H9 (cell line): ENCODE measurements at regions not wholly inside any gene's neighbourhood (a gene's known extent, or its start where the extent isn't known, plus 50 kb on each side); places are given as distances from the start of the nearest gene placed in this dataset.

Experiments
- DNase-seq: peaks from one replicate; pipeline ENCODE4 v3.0.0-alpha.2; 2017
- H2AFZ ChIP-seq: one replicate; pipeline ENCODE4 v1.6.1; 2013; ENCODE audit warnings: mild to moderate bottlenecking, low read length, control low read depth, moderate library complexity
- H2AK5ac ChIP-seq: 2 replicates; pipeline ENCODE4 v1.6.1; 2013; ENCODE audit warnings: low read length, control low read depth, mixed read lengths; ENCODE audit not compliant: insufficient read length
- H2BK120ac ChIP-seq: one replicate; pipeline ENCODE4 v1.6.1; 2013; ENCODE audit warnings: low read depth, mild to moderate bottlenecking, low read length, control low read depth, inconsistent platforms; ENCODE audit not compliant: poor library complexity, severe bottlenecking
- H2BK12ac ChIP-seq: 2 replicates; pipeline ENCODE4 v1.6.1; 2013; ENCODE audit warnings: low read length, control low read depth, mixed read lengths, low read depth; ENCODE audit not compliant: insufficient read length
- H2BK15ac ChIP-seq: 2 replicates; pipeline ENCODE4 v1.6.1; 2013; ENCODE audit warnings: low read depth, low read length, control low read depth
- H2BK20ac ChIP-seq: one replicate; pipeline ENCODE4 v1.6.1; 2013; ENCODE audit warnings: low read depth, mild to moderate bottlenecking, low read length, control low read depth, inconsistent platforms; ENCODE audit not compliant: poor library complexity, severe bottlenecking
- H2BK5ac ChIP-seq: 2 replicates; pipeline ENCODE4 v1.6.1; 2013; ENCODE audit warnings: low read length, control low read depth, mixed read lengths; ENCODE audit not compliant: insufficient read length
- H3K14ac ChIP-seq: 2 replicates; pipeline ENCODE4 v1.6.1; 2013; ENCODE audit warnings: low read length, control low read depth; ENCODE audit not compliant: insufficient read depth
- H3K18ac ChIP-seq: 2 replicates; pipeline ENCODE4 v1.6.1; 2013; ENCODE audit warnings: low read depth, mild to moderate bottlenecking, mixed read lengths, low read length, control low read depth; ENCODE audit not compliant: insufficient read length
- H3K23ac ChIP-seq: 2 replicates; pipeline ENCODE4 v1.6.1; 2013; ENCODE audit warnings: low read length, control low read depth, mixed read lengths, low read depth; ENCODE audit not compliant: insufficient read length
- H3K23me2 ChIP-seq: 2 replicates; pipeline ENCODE4 v1.6.1; 2013; ENCODE audit warnings: low read depth, mild to moderate bottlenecking, mixed read lengths, low read length, control low read depth; ENCODE audit not compliant: insufficient read length, poor library complexity, severe bottlenecking
- H3K27ac ChIP-seq: 2 replicates; pipeline ENCODE4 v1.5.1; 2013; ENCODE audit warnings: low read length, control low read depth, mixed read lengths, low read depth; ENCODE audit not compliant: insufficient read length
- H3K27me3 ChIP-seq: 2 replicates; pipeline ENCODE4 v1.6.1; 2013; ENCODE audit warnings: low read length, control low read depth, inconsistent platforms; ENCODE audit not compliant: insufficient read depth
- H3K4ac ChIP-seq: 2 replicates; pipeline ENCODE4 v1.6.1; 2013; ENCODE audit warnings: low read depth, mild to moderate bottlenecking, control low read depth, inconsistent platforms, low read length, moderate library complexity
- H3K4me1 ChIP-seq: 2 replicates; pipeline ENCODE4 v1.6.1; 2013; ENCODE audit warnings: low read length, control low read depth, inconsistent platforms; ENCODE audit not compliant: insufficient read depth
- H3K4me2 ChIP-seq: 2 replicates; pipeline ENCODE4 v1.6.1; 2013; ENCODE audit warnings: low read length, control low read depth, mixed read lengths; ENCODE audit not compliant: insufficient read length, insufficient read depth
- H3K56ac ChIP-seq: 2 replicates; pipeline ENCODE4 v1.6.1; 2013; ENCODE audit warnings: low read depth, mild to moderate bottlenecking, mixed read lengths, low read length, control low read depth; ENCODE audit not compliant: insufficient read length
- H3K79me1 ChIP-seq: 2 replicates; pipeline ENCODE4 v1.6.1; 2013; ENCODE audit warnings: low read depth, mild to moderate bottlenecking, moderate library complexity, low read length, control low read depth, inconsistent platforms; ENCODE audit not compliant: insufficient read depth, poor library complexity, severe bottlenecking
- H3K79me2 ChIP-seq: 2 replicates; pipeline ENCODE4 v1.6.1; 2013; ENCODE audit warnings: low read length, control low read depth, inconsistent platforms; ENCODE audit not compliant: insufficient read depth
- H3K9ac ChIP-seq: 2 replicates; pipeline ENCODE4 v1.6.1; 2013; ENCODE audit warnings: low read length, control low read depth, mixed read lengths; ENCODE audit not compliant: insufficient read length; ENCODE audit errors: extremely low read depth
- H3K9me3 ChIP-seq: one replicate; pipeline ENCODE4 v1.6.1; 2013; ENCODE audit warnings: low read depth, low read length, inconsistent platforms; ENCODE audit not compliant: control insufficient read depth
- H3T11ph ChIP-seq: one replicate; pipeline ENCODE4 v1.6.1; 2013; ENCODE audit warnings: mild to moderate bottlenecking, low read length, control low read depth, inconsistent platforms
- H4K20me1 ChIP-seq: one replicate; pipeline ENCODE4 v1.6.1; 2013; ENCODE audit not compliant: control insufficient read depth, insufficient read length, insufficient read depth
- H4K5ac ChIP-seq: 2 replicates; pipeline ENCODE4 v1.6.1; 2013; ENCODE audit warnings: low read depth, mild to moderate bottlenecking, mixed read lengths, low read length, control low read depth; ENCODE audit not compliant: insufficient read length
- H4K8ac ChIP-seq: replicated peaks from 2 replicates; pipeline ENCODE4 v1.6.1; 2013; ENCODE audit warnings: low read length, control low read depth, mixed read lengths, low read depth; ENCODE audit not compliant: insufficient read length
- H4K91ac ChIP-seq: 2 replicates; pipeline ENCODE4 v1.6.1; 2013; ENCODE audit warnings: low read depth, mild to moderate bottlenecking, moderate library complexity, mixed read lengths, low read length, control low read depth; ENCODE audit not compliant: insufficient read length
- H3K27ac Mint-ChIP-seq, 3 experiments: 2 replicates in 2 of 3; 3 replicates in 1 of 3; pipeline ENCODE4 v1.8.0; 2020 to 2021; ENCODE audit warnings: mixed read lengths in 3 of 3, mild to moderate bottlenecking in 1 of 3, moderate library complexity in 1 of 3
- H3K27me3 Mint-ChIP-seq: 2 replicates; pipeline ENCODE4 v1.8.0; 2021; ENCODE audit warnings: low read depth, mild to moderate bottlenecking, moderate library complexity, mixed read lengths
- H3K36me3 Mint-ChIP-seq, 3 experiments: 2 replicates in 2 of 3; 3 replicates in 1 of 3; pipeline ENCODE4 v1.8.0; 2020 to 2021; ENCODE audit warnings: low read depth in 3 of 3, mixed read lengths in 3 of 3; ENCODE audit not compliant: insufficient read depth in 1 of 3
- H3K4me1 Mint-ChIP-seq, 2 experiments: 2 replicates each; pipeline ENCODE4 v1.8.0; 2020; ENCODE audit warnings: mixed read lengths in 2 of 2
- H3K4me3 Mint-ChIP-seq, 2 experiments: 2 replicates in 1 of 2; 3 replicates in 1 of 2; pipeline ENCODE4 v1.8.0; 2020 to 2021; ENCODE audit warnings: mild to moderate bottlenecking in 2 of 2, mixed read lengths in 2 of 2, moderate library complexity in 1 of 2
- H3K9me3 Mint-ChIP-seq, 2 experiments: 2 replicates in 1 of 2; 3 replicates in 1 of 2; pipeline ENCODE4 v1.8.0; 2020; ENCODE audit warnings: mild to moderate bottlenecking in 2 of 2, mixed read lengths in 2 of 2, moderate library complexity in 1 of 2
- CTCF ChIP-seq: fragments of 200-600 bp; sonication (generic); conservative IDR thresholded peaks from 3 replicates; pipeline ENCODE4 v1.8.0; 2021; ENCODE audit warnings: antibody characterized with exemption, mild to moderate bottlenecking
- WGBS: extraction: QIAGEN DNeasy Blood & Tissue Kit; methylation state at CpG from one replicate; pipeline ENCODE4 v1.1.7; 2013; ENCODE audit warnings: missing lambda C conversion rate, low lambda C conversion rate, mixed read lengths; ENCODE audit not compliant: insufficient read length; ENCODE audit errors: extremely low coverage; 5-methylcytosine and 5-hydroxymethylcytosine counted together

GRCh38 chr2:39871291-39871761, 92.3 kb upstream of the THUMPD2 start:
- H3K4ac ChIP-seq = no peak overlapping the region
- no peak overlapping the region for H3K27ac ChIP-seq

More at GRCh38 chr2:39871291-39871761, 92.3 kb upstream of the THUMPD2 start:
- Mint-ChIP-seq H3K4me3 (no peak overlapping the region), H3K36me3 (no peaks in the 10 kb centered on the region), H3K9me3 (no peaks in the 10 kb centered on the region), H3K4me1 (no peaks in the 10 kb centered on the region), H3K27me3 (no peaks in the 10 kb centered on the region), H3K27ac (no peak overlapping the region)
- H2BK5ac ChIP-seq = no peak overlapping the region
- no peak overlapping the region for H2BK12ac ChIP-seq
- no peaks in the 10 kb centered on the region for H3K79me1 ChIP-seq
- H2AFZ ChIP-seq = no peak overlapping the region
- no peaks in the 10 kb centered on the region for H3K23me2 ChIP-seq
- WGBS = no CpG with 5 or more reads among the region's 7 CpGs
- H4K91ac ChIP-seq = no peak overlapping the region
- H4K20me1 ChIP-seq = no peaks in the 10 kb centered on the region
- no peaks in the 10 kb centered on the region for H3K27me3 ChIP-seq
- no peak overlapping the region for H4K8ac ChIP-seq
- no peak overlapping the region for H3K9ac ChIP-seq
- H2BK120ac ChIP-seq = no peak overlapping the region
- H2AK5ac ChIP-seq = no peak overlapping the region
- H3K14ac ChIP-seq = no peak overlapping the region
- no peak overlapping the region for H2BK20ac ChIP-seq
- H3K79me2 ChIP-seq = no peaks in the 10 kb centered on the region
- no peak for DNase-seq
- no peak overlapping the region for H3K18ac ChIP-seq
- H4K5ac ChIP-seq = no peak overlapping the region
- H3K4me2 ChIP-seq = no peak overlapping the region
- no peaks in the 10 kb centered on the region for H3K4me1 ChIP-seq
- TF ChIP-seq CTCF = no peak
- H2BK15ac ChIP-seq = no peak overlapping the region
- no peaks in the 10 kb centered on the region for H3K9me3 ChIP-seq
- no peak overlapping the region for H3K23ac ChIP-seq
- H3K56ac ChIP-seq = no peak overlapping the region
- H3T11ph ChIP-seq = no peak overlapping the region
